ENCODE measurements at regions not wholly inside any gene's neighbourhood (a gene's known extent, or its start where the extent isn't known, plus 50 kb on each side); places are given as distances from the start of the nearest gene placed in this dataset.

DNA sequence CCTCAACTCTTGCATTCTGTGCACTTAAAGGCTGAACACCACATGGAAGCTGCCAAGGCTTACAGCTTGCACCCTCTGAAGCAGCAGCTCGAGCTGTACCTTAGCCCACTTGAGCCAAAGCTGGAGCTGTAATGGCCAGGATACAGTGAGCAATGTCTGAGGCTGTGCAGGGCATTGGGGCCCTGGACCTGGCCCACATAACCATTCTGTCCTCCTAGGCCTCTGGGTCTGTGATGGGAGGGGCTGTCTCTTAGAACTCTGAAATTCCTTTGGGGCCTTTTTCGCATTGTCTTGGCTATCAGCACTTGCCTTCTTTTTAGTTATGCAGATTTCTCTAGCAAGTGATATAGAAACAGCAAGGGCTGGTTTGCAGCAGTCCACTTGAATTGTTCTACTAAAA lies 303.8 kb upstream of the CLEC14A start:
- TF ChIP-seq, protein P1, sequence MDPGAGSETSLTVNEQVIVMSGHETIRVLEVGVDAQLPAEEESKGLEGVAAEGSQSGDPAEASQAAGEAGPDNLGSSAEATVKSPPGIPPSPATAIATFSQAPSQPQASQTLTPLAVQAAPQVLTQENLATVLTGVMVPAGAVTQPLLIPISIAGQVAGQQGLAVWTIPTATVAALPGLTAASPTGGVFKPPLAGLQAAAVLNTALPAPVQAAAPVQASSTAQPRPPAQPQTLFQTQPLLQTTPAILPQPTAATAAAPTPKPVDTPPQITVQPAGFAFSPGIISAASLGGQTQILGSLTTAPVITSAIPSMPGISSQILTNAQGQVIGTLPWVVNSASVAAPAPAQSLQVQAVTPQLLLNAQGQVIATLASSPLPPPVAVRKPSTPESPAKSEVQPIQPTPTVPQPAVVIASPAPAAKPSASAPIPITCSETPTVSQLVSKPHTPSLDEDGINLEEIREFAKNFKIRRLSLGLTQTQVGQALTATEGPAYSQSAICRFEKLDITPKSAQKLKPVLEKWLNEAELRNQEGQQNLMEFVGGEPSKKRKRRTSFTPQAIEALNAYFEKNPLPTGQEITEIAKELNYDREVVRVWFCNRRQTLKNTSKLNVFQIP (CRISPR knock-in tag; IDR thresholded peaks at IDR 0.05; ENCODE audit: borderline replicate concordance, low read depth) = no peak
- TF ChIP-seq, protein P2, sequence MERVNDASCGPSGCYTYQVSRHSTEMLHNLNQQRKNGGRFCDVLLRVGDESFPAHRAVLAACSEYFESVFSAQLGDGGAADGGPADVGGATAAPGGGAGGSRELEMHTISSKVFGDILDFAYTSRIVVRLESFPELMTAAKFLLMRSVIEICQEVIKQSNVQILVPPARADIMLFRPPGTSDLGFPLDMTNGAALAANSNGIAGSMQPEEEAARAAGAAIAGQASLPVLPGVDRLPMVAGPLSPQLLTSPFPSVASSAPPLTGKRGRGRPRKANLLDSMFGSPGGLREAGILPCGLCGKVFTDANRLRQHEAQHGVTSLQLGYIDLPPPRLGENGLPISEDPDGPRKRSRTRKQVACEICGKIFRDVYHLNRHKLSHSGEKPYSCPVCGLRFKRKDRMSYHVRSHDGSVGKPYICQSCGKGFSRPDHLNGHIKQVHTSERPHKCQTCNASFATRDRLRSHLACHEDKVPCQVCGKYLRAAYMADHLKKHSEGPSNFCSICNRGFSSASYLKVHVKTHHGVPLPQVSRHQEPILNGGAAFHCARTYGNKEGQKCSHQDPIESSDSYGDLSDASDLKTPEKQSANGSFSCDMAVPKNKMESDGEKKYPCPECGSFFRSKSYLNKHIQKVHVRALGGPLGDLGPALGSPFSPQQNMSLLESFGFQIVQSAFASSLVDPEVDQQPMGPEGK (CRISPR knock-in tag; IDR thresholded peaks at IDR 0.05; ENCODE audit: borderline replicate concordance) = no peak
- TF ChIP-seq ESRRG (CRISPR knock-in tag; IDR thresholded peaks at IDR 0.05) (no peak), ZNF70 (CRISPR knock-in tag; IDR thresholded peaks at IDR 0.05) (no peak), GLIS3 (CRISPR knock-in tag; IDR thresholded peaks at IDR 0.05) (no peak), ZFP3 (CRISPR knock-in tag; IDR thresholded peaks at IDR 0.05) (no peak), BACH2 (CRISPR knock-in tag; IDR thresholded peaks at IDR 0.05; ENCODE audit: borderline replicate concordance) (no peak), TSHZ2 (CRISPR knock-in tag; IDR thresholded peaks at IDR 0.05) (no peak), ARNTL (CRISPR knock-in tag; IDR thresholded peaks at IDR 0.05; ENCODE audit: borderline replicate concordance, low read depth) (no peak), PPARA (CRISPR knock-in tag; IDR thresholded peaks at IDR 0.05; ENCODE audit: borderline replicate concordance) (no peak), CSDC2 (CRISPR knock-in tag; IDR thresholded peaks at IDR 0.05) (no peak)
- TF ChIP-seq, protein P3, sequence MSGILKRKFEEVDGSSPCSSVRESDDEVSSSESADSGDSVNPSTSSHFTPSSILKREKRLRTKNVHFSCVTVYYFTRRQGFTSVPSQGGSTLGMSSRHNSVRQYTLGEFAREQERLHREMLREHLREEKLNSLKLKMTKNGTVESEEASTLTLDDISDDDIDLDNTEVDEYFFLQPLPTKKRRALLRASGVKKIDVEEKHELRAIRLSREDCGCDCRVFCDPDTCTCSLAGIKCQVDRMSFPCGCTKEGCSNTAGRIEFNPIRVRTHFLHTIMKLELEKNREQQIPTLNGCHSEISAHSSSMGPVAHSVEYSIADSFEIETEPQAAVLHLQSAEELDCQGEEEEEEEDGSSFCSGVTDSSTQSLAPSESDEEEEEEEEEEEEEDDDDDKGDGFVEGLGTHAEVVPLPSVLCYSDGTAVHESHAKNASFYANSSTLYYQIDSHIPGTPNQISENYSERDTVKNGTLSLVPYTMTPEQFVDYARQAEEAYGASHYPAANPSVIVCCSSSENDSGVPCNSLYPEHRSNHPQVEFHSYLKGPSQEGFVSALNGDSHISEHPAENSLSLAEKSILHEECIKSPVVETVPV (CRISPR knock-in tag; IDR thresholded peaks at IDR 0.05) = no peak

All from SK-N-SH treated with all-trans-retinoic acid at 6 μM for 48 hours (cell line).